Caco-2 (cell line): ENCODE measurements at regions not wholly inside any gene's neighbourhood (a gene's known extent, or its start where the extent isn't known, plus 50 kb on each side); places are given as distances from the start of the nearest gene placed in this dataset.
"Not testable (repeated sequence)": the region's sequence is repeated elsewhere in the genome, so short reads cannot be mapped to it uniquely, and the experiment has no call there.

Experiments
- BruUV-seq: library from RNA; stranded (reverse); fragments of 400-500 nt; replicated peaks from 2 replicates; lab custom pipeline; 2021; lab: Mats Ljungman, UMichigan
- CTCF ChIA-PET: fragments of 300-600 bp; sonication (Branson Sonifier 250); formaldehyde crosslinking; loops from one replicate; lab custom pipeline; 2022; ENCODE audit warnings: antibody characterized with exemption; lab: Charles Lee
- POLR2A ChIA-PET: fragments of 300-600 bp; sonication (Branson Sonifier 250); formaldehyde crosslinking; loops from one replicate; lab custom pipeline; 2022; ENCODE audit warnings: antibody characterized with exemption; lab: Charles Lee
- DNase-seq, 2 experiments: peaks; one replicate each; pipeline versions ENCODE4 v3.0.0 to v3.0.0-alpha.2; 2020 to 2022
- H3K27me3 ChIP-seq: replicated peaks from 2 replicates; pipeline ENCODE4 v1.6.0; 2011; ENCODE audit warnings: low read length; ENCODE audit not compliant: control insufficient read depth, insufficient read depth
- H3K36me3 ChIP-seq: 2 replicates; pipeline ENCODE4 v1.5.1; 2011; ENCODE audit warnings: low read length; ENCODE audit not compliant: control insufficient read depth, insufficient read depth
- H3K4me1 ChIP-seq: fragments of 250-450 bp; sonication (Bioruptor Pico); 2 replicates; pipeline ENCODE4 v1.5.1; 2020; ENCODE audit warnings: mild to moderate bottlenecking
- H3K4me3 ChIP-seq: 2 replicates; pipeline ENCODE4 v1.5.1; 2011; ENCODE audit warnings: low read depth, mild to moderate bottlenecking, control low read depth, low read length
- H3K9me3 ChIP-seq: fragments of 250-450 bp; sonication (Bioruptor Pico); 2 replicates; pipeline ENCODE4 v1.5.1; 2020; ENCODE audit warnings: mild to moderate bottlenecking, moderate library complexity
- H3K27ac Mint-ChIP-seq: one replicate; pipeline ENCODE4 v1.8.0; 2022; ENCODE audit warnings: mixed read lengths; ENCODE audit not compliant: unreplicated experiment
- H3K27me3 Mint-ChIP-seq: one replicate; pipeline ENCODE4 v1.8.0; 2022; ENCODE audit warnings: mixed read lengths; ENCODE audit not compliant: insufficient read depth, unreplicated experiment
- H3K36me3 Mint-ChIP-seq: one replicate; pipeline ENCODE4 v1.8.0; 2022; ENCODE audit warnings: mild to moderate bottlenecking, mixed read lengths; ENCODE audit not compliant: insufficient read depth, unreplicated experiment
- H3K4me1 Mint-ChIP-seq: one replicate; pipeline ENCODE4 v1.8.0; 2022; ENCODE audit warnings: low read depth, mixed read lengths; ENCODE audit not compliant: unreplicated experiment
- H3K4me3 Mint-ChIP-seq: one replicate; pipeline ENCODE4 v1.8.0; 2022; ENCODE audit warnings: mild to moderate bottlenecking, moderate library complexity, mixed read lengths; ENCODE audit not compliant: unreplicated experiment
- H3K9me3 Mint-ChIP-seq: one replicate; pipeline ENCODE4 v1.8.0; 2022; ENCODE audit warnings: mixed read lengths; ENCODE audit not compliant: unreplicated experiment
- CTCF ChIP-seq, 2 experiments: fragments of 200-600 bp in 1 of 2; IDR thresholded peaks; 1 replicate in 1 of 2; 2 replicates in 1 of 2; pipeline versions ENCODE4 v1.5.1 to v1.8.0; 2011 to 2022; ENCODE audit warnings: antibody characterized with exemption in 1 of 2, control low read depth in 1 of 2, inconsistent platforms in 1 of 2, low read depth in 1 of 2, low read length in 1 of 2, mild to moderate bottlenecking in 1 of 2, moderate library complexity in 1 of 2; ENCODE audit not compliant: insufficient read depth in 1 of 2, severe bottlenecking in 1 of 2, unreplicated experiment in 1 of 2
- intact Hi-C: fragments of 100-400 bp; cut with micrococcal nuclease; formaldehyde crosslinking; loops from one replicate; pipeline ENCODE4 v1.10.0; 2022; ENCODE audit not compliant: unreplicated experiment

DNA sequence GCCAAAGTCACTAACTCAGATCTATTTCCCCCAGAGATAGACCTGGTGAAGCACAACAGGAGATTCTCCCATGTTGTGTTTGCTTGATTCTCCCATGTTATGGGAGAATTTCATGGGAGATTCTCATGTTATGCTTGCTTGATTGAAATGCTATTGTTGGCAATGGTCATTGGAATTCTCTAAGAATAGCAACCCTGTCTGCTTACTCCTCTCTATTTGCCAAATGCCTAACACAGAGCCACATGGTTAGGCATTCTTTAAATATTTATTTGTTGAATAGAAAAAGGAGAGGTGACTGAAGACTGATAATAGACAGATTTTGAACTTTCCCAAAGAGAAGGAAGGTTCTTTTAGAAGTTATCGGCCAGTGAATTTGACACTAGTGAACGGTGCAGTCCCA, 111.5 kb upstream of the MPHOSPH6 start:
- DNase-seq, result no peak
- Mint-ChIP-seq H3K4me1 (no peaks in the 10 kb centered on the region), H3K27ac (no peak overlapping the region), H3K9me3 (no peaks in the 10 kb centered on the region), H3K27me3 (peaks cover 26% of the 10 kb centered on the region), H3K36me3 (no peaks in the 10 kb centered on the region), H3K4me3 (no peak overlapping the region)
- intact Hi-C loops, result no loop called here
- H3K4me3 ChIP-seq, result no peak overlapping the region
- H3K27me3 ChIP-seq, result no peaks in the 10 kb centered on the region
- no peak for TF ChIP-seq CTCF (IDR thresholded peaks at IDR 0.05; ENCODE audit: insufficient read depth in 1 of 2, low read depth in 1 of 2, low read length in 1 of 2, severe bottlenecking in 1 of 2, unreplicated experiment in 1 of 2)
- no peaks in the 10 kb centered on the region for H3K36me3 ChIP-seq
- no TSS peak for BruUV-seq
- H3K9me3 ChIP-seq, result no peaks in the 10 kb centered on the region
- POLR2A ChIA-PET, result no interaction called here
- H3K4me1 ChIP-seq, result no peaks in the 10 kb centered on the region
- CTCF ChIA-PET, result no interaction called here

DNA sequence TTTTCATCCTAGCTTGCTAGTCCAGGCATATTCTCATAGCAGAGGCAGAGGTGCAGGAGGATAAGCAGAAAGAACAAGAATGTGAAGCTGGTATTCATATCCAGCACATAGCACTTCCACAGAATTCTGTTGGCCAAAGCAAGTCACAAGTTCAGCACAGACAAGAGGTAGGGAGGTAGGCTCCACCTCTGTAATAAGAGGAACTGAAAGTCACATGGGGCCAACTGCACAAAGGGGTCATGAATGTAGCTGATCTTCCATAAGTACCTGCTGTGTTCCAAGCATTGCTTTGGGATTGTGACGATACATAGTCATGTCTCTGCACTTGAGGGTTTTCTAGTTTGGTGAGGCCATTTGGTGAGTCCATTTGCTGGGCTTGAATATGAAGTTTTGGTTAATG, 110.8 kb upstream of the MPHOSPH6 start:
- peaks cover 24% of the 10 kb centered on the region for H3K27me3 Mint-ChIP-seq
- ChIA-PET CTCF (interaction anchor here (1.3 kb wide), 1 partner anchor 17 kb away, joined by 3 read pairs; no protein-coding TSS in a partner anchor), POLR2A (no interaction called here)
- BruUV-seq, result no TSS peak
- TF ChIP-seq CTCF (IDR thresholded peaks at IDR 0.05; ENCODE audit: insufficient read depth in 1 of 2, low read depth in 1 of 2, low read length in 1 of 2, severe bottlenecking in 1 of 2, unreplicated experiment in 1 of 2), result no peak
- no peaks in the 10 kb centered on the region for H3K4me1 Mint-ChIP-seq
- no peak for DNase-seq
- Histone ChIP-seq H3K9me3 (no peaks in the 10 kb centered on the region), H3K27me3 (no peaks in the 10 kb centered on the region), H3K4me3 (no peak overlapping the region), H3K36me3 (no peaks in the 10 kb centered on the region), H3K4me1 (no peaks in the 10 kb centered on the region)
- intact Hi-C loops, result no loop called here
- no peaks in the 10 kb centered on the region for H3K9me3 Mint-ChIP-seq
- H3K36me3 Mint-ChIP-seq, result no peaks in the 10 kb centered on the region
- H3K4me3 Mint-ChIP-seq, result no peak overlapping the region
- H3K27ac Mint-ChIP-seq, result no peak overlapping the region

DNA sequence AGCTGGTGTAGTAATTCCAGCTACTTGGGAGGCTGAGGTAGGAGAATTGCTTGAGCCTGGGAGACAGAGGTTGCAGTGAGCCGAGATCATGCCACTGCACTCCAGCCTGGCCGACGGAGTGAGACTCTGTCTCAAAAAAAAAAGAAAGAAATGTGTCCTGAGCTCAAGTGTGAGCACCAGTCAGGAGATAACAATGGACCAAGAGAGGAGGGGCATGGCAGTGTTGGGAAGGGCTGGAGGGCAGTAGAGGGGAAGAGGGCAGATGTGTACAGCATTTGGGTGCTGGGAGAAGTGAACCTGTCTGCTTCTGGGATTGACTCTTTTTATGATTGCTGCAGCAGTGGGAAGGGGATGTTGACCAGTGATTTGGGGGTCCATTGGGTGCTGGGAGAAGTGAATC, 105.3 kb upstream of the MPHOSPH6 start:
- H3K4me1 Mint-ChIP-seq, H3K4me3 ChIP-seq, DNase-seq, H3K9me3 Mint-ChIP-seq, BruUV-seq, H3K27ac Mint-ChIP-seq, H3K4me1 ChIP-seq, POLR2A ChIA-PET, CTCF ChIA-PET, H3K4me3 Mint-ChIP-seq, H3K9me3 ChIP-seq, intact Hi-C loops, H3K27me3 ChIP-seq, H3K36me3 Mint-ChIP-seq, H3K36me3 ChIP-seq: not testable (repeated sequence)
- peaks cover 26% of the 10 kb centered on the region for H3K27me3 Mint-ChIP-seq

DNA sequence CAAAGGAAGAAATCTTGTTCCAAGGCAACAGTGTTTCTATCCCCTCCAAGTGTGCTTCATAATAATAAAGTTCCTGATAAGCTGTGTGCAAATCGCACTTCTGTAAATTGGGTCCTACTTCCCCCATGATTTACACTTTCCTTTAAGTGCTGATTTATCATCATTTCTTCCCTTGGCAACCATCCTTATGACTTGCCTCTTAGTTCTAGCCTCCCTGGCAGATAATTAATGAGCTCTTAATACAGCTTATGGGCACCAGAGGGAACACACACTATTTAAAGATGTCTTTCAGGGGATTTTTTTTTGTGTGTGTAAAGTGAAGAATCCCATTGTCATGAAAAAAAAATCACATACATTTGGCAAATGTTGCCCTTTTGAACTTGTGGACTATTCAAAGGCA, 101.6 kb upstream of the MPHOSPH6 start:
- CTCF ChIA-PET, result interaction anchor here (1.2 kb wide), 1 partner anchor 72 kb away, joined by 3 read pairs; no protein-coding TSS in a partner anchor
- no TSS peak for BruUV-seq
- H3K9me3 Mint-ChIP-seq, result peaks cover 21% of the 10 kb centered on the region

More for the DNA sequence above, 101.6 kb upstream of the MPHOSPH6 start:
- no peak for TF ChIP-seq CTCF (IDR thresholded peaks at IDR 0.05; ENCODE audit: insufficient read depth in 1 of 2, low read depth in 1 of 2, low read length in 1 of 2, severe bottlenecking in 1 of 2, unreplicated experiment in 1 of 2)
- intact Hi-C loops, result no loop called here
- no peaks in the 10 kb centered on the region for H3K27me3 ChIP-seq
- H3K4me1 ChIP-seq, result no peaks in the 10 kb centered on the region
- no peak overlapping the region for H3K4me3 ChIP-seq
- Mint-ChIP-seq H3K27ac (no peak overlapping the region), H3K4me1 (no peaks in the 10 kb centered on the region), H3K4me3 (no peak overlapping the region), H3K27me3 (peaks cover 30% of the 10 kb centered on the region), H3K36me3 (no peaks in the 10 kb centered on the region)
- no peaks in the 10 kb centered on the region for H3K36me3 ChIP-seq
- H3K9me3 ChIP-seq, result no peaks in the 10 kb centered on the region
- DNase-seq, result no peak
- POLR2A ChIA-PET, result no interaction called here
